Cardiac fibroblast (primary cell): ENCODE measurements at regions not wholly inside any gene's neighbourhood (a gene's known extent, or its start where the extent isn't known, plus 50 kb on each side); places are given as distances from the start of the nearest gene placed in this dataset.

Experiments
- DNase-seq, 2 donors: peaks; one replicate each; pipeline versions ENCODE4 v3.0.0 to v3.0.0-alpha.2; 2010; ENCODE audit warnings: low read depth in 2 of 2
- H3K4me3 ChIP-seq, 2 donors: replicated peaks in 1 of 2; 1 replicate in 1 of 2; 2 replicates in 1 of 2; pipeline ENCODE4 v1.5.1; 2011; ENCODE audit warnings: low read depth in 2 of 2, low read length in 2 of 2, mild to moderate bottlenecking in 2 of 2, moderate library complexity in 1 of 2
- TF ChIP-seq, protein P1 (sequence below): IDR thresholded peaks from one replicate; pipeline ENCODE4 v1.5.1; 2011; ENCODE audit warnings: low read depth, mild to moderate bottlenecking, low read length, inconsistent platforms

DNA sequence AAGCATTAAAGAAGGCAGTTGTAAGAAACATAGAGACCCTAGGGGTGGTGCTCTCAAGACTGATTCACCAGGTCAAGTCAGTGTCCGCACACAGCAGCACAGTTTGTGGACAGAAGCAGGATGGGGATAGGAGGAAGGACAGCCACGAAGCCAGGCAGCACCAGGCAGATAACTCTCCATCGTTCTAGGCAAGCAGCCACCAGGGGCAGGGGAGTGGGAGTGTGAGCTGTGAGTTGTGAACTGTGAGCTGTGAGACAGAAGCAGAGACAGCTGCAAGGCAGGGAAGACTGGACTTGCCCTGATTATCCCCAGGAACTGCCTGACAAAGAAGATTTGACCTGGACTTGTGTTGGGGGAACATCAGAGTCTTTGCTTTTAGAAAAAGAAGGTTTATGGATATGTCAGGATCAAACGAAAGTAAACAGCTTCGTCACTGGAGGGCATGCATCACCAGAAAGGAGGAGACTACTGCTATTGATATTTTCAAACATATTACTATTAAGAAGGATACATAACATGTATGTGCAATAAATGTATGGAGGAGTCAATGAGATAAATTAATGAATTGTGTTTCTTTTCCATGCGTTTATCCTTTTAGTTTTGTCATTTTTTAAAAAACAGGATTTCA, 286.1 kb downstream of the IRS2 start:
- DNase-seq = peak; percentile 26 to 31
- TF ChIP-seq, protein P1, sequence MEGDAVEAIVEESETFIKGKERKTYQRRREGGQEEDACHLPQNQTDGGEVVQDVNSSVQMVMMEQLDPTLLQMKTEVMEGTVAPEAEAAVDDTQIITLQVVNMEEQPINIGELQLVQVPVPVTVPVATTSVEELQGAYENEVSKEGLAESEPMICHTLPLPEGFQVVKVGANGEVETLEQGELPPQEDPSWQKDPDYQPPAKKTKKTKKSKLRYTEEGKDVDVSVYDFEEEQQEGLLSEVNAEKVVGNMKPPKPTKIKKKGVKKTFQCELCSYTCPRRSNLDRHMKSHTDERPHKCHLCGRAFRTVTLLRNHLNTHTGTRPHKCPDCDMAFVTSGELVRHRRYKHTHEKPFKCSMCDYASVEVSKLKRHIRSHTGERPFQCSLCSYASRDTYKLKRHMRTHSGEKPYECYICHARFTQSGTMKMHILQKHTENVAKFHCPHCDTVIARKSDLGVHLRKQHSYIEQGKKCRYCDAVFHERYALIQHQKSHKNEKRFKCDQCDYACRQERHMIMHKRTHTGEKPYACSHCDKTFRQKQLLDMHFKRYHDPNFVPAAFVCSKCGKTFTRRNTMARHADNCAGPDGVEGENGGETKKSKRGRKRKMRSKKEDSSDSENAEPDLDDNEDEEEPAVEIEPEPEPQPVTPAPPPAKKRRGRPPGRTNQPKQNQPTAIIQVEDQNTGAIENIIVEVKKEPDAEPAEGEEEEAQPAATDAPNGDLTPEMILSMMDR = no peak
- H3K4me3 ChIP-seq = no peak overlapping the region

DNA sequence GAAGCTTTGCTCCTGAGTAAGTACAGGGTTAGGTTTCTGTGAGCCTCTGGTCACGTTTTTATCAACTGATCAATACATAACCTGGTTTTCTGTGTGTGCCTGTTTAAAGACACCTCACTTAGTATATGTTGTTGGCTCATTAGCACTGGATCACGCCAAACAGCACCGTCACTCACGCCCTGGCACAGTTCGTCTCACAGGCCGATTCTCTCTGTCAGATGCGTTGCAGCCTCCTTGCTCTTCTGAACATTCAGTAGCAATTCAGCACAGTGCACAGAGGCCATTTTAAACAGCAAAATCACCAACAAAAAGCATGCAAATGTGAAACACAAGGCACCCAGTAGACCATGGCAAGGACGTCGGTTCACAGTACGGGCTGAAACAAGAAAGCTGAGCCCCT, 288.5 kb downstream of the IRS2 start:
- TF ChIP-seq, protein P1 = no peak
- DNase-seq = no peak
- no peak overlapping the region for H3K4me3 ChIP-seq

DNA sequence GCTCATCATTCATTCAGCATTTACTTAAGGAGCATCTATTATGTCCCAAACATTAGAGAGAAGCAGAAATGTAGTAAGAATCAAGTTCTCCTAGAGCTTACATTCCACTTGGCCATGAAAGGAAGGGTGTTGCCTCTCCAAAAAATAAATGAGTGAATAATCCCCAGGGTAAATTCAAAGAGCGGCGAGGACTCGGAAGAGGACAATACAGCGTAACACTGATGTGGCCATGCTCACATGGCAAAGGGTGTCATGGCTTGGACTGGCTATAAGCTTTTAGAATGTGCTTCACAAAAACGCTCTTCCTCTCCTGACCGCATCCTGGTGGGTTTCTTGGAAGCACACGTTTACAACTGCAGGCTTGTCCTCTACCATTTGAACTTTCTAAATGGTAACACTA, 290.2 kb downstream of the IRS2 start:
- DNase-seq = peak in 1 of 2 donors; percentile 21
- H3K4me3 ChIP-seq = no peak overlapping the region
- TF ChIP-seq, protein P1 = no peak

DNA sequence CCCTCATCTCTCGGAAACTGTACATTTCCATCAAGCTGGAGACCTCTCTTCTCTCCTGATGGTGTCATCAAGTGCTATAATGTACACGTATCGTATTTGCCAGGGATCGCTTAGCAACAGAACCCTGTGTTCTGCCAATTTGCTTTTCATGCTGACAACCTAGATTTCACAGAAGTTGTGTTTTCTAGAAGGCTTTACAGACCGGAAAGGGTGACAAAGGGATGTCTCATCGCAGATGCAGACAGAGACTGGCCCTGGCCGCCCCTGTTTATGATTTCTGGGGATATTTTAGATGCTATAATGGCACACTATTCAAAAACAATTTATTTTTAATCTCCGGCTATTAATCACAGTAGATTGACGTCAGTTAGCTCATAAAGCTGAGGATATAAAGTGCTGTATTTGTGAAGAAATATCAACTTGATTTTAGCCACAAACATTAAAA, 291.4 kb downstream of the IRS2 start:
- DNase-seq = peak; percentile 89 to 96
- no peak overlapping the region for H3K4me3 ChIP-seq
- TF ChIP-seq, protein P1 = no peak

DNA sequence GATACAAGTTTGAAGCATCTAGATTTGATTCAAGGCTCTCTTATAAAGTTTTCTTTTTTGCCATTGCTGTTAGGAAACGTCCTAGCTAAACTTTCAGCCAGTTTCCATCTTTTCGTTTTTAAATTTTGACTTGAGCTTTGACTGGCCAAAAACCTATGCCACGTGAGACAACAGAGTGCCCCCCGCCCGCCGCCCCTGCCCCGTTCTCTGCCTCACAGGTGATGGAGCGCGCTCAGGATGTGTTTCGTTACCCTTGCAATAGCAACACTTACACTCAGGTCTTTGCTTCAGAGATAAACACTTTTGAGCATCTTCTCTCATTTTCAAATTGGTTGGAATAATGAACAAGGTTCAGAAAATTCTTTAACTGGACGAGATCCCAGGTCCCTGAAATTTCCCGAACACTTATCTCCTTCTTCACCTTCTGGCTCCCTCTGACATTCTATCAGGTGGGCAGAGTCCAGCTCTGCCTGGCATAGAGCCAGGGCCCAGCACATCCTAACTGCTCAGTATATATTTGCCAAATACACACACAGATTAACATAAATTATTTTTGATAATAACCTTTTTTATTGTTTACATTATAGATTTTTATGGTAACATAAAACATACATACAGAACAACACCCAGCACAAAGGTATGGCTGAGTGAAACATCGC, 301.1 kb downstream of the IRS2 start:
- H3K4me3 ChIP-seq = no peak overlapping the region
- DNase-seq = no peak
- TF ChIP-seq, protein P1 = no peak

DNA sequence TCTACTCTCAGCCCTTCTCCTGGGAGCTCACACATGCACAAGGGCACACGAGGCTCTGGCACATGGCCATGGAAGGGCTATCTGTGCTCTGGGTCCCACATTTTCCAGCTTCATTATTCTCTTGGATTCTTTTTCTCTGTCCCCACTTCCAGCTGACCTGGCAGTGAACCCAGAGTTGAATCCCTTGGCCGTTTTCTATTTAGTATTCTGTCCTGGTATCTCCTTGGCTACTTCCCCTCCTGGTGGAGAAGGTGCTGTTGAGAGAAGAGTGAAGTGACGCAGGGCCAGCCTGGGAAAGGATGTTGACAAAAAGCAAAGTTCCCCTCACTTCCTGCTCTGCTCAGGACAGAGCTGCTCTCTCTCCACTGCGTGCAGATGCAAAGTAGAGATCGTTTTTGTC, 303.1 kb downstream of the IRS2 start:
- H3K4me3 ChIP-seq = no peak overlapping the region
- TF ChIP-seq, protein P1 = no peak
- peak; percentile 18 to 38 for DNase-seq

DNA sequence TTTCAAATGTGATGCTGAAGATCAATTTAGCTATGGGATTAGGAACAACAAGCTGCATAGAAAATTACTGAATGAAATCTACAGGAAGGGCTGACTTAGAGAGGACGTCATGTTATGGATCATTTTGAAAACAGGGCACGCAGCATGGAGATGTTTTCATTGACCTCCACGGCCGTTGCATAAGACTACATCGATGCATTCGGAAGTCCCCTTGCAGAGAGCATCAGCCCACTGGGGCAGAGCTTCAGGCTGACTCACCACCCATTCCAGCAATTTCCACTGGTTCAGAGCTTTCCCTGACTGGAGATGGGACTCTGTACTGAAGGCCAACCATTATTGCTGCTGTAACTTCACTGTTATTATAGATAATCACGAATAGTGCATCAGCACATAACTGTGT, 305.3 kb downstream of the IRS2 start:
- TF ChIP-seq, protein P1 = no peak
- H3K4me3 ChIP-seq = no peak overlapping the region
- peak; percentile 35 to 79 for DNase-seq
